ENCODE measurements at regions not wholly inside any gene's neighbourhood (a gene's known extent, or its start where the extent isn't known, plus 50 kb on each side); places are given as distances from the start of the nearest gene placed in this dataset.

DNA sequence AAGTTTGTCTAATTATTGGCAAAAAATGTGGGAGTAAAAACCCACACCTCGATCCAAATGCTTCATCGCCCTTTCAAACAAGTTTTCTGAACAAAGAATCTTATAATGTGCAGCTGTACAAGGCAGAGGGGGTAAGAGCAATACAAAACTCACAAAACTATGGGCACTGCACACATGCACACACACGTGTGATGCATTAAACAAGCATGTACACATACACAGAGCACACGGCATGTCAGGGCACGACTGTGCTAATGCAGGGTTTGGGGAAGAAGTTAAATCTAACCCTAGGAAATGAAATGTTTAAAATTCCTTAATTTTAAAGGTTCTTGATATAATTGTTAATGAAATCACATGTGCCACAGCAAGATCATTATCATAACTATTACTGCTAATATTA is 264.0 kb downstream of the SEC16B start:
- in situ Hi-C loops (cut with MboI; ENCODE audit: low sequenced_read_pairs), result no loop called here
- Histone ChIP-seq H2AK5ac (ENCODE audit: low read depth, low read length) (no peak overlapping the region), H3K9me1 (ENCODE audit: insufficient read depth, low read length) (no peaks in the 10 kb centered on the region), H3K79me1 (ENCODE audit: low read depth in 1 of 2, low read length in 2 of 2) (no peaks in the 10 kb centered on the region), H3K4me1 (ENCODE audit: control insufficient read depth, insufficient read depth, low read length) (no peaks in the 10 kb centered on the region), H3K23ac (ENCODE audit: low read depth, low read length) (no peak overlapping the region), H4K20me1 (ENCODE audit: insufficient read depth, low read length) (no peaks in the 10 kb centered on the region), H4K5ac (ENCODE audit: low read depth, low read length) (no peak overlapping the region), H2BK20ac (ENCODE audit: low read depth, low read length) (no peak overlapping the region), H3K27ac (ENCODE audit: insufficient read depth, low read length) (no peak overlapping the region), H3K56ac (ENCODE audit: extremely low read depth, insufficient read depth, low read length) (no peak overlapping the region), H2BK120ac (ENCODE audit: low read depth, low read length) (no peak overlapping the region), H4K91ac (ENCODE audit: insufficient read depth, low read depth, low read length) (no peak overlapping the region), H2BK5ac (ENCODE audit: low read depth, low read length, poor library complexity, severe bottlenecking) (no peak overlapping the region), H3K9ac (ENCODE audit: low read depth, low read length) (no peak overlapping the region), H3K18ac (ENCODE audit: low read depth, low read length) (no peak overlapping the region), H2AFZ (replicated peaks; ENCODE audit: low read length, poor library complexity) (no peak overlapping the region), H3K36me3 (ENCODE audit: control insufficient read depth, insufficient read depth, low read length) (no peaks in the 10 kb centered on the region), H3K4ac (ENCODE audit: low read depth, low read length) (no peak overlapping the region), H3K9me3 (ENCODE audit: control insufficient read depth, insufficient read depth, low read length) (no peaks in the 10 kb centered on the region), H3K4me2 (ENCODE audit: low read depth, low read length) (no peak overlapping the region), H4K8ac (ENCODE audit: low read depth in 2 of 2, low read length in 2 of 2) (no peak overlapping the region), H2AK9ac (replicated peaks; ENCODE audit: low read depth, low read length, poor library complexity) (no peak overlapping the region), H3K14ac (replicated peaks; ENCODE audit: low read depth, low read length) (no peak overlapping the region), H3K4me3 (ENCODE audit: insufficient read depth, low read depth, low read length) (no peak overlapping the region), H3K27me3 (ENCODE audit: control insufficient read depth, insufficient read depth, low read length) (no peaks in the 10 kb centered on the region), H2BK15ac (ENCODE audit: low read depth, low read length) (no peak overlapping the region)
- DNase-seq (no peak), ATAC-seq (ENCODE audit: low read depth) (no peak)
- CTCF ChIA-PET, result no interaction called here
- BruUV-seq (replicated peaks), result no TSS peak
- intact Hi-C loops (cut with micrococcal nuclease), result no loop called here
- WGBS, 2 experiments (ENCODE audit: extremely low coverage in 2 of 2, insufficient read length in 1 of 2), result no CpG with 5 or more reads among the region's 5 CpGs
- TF ChIP-seq, protein P1, sequence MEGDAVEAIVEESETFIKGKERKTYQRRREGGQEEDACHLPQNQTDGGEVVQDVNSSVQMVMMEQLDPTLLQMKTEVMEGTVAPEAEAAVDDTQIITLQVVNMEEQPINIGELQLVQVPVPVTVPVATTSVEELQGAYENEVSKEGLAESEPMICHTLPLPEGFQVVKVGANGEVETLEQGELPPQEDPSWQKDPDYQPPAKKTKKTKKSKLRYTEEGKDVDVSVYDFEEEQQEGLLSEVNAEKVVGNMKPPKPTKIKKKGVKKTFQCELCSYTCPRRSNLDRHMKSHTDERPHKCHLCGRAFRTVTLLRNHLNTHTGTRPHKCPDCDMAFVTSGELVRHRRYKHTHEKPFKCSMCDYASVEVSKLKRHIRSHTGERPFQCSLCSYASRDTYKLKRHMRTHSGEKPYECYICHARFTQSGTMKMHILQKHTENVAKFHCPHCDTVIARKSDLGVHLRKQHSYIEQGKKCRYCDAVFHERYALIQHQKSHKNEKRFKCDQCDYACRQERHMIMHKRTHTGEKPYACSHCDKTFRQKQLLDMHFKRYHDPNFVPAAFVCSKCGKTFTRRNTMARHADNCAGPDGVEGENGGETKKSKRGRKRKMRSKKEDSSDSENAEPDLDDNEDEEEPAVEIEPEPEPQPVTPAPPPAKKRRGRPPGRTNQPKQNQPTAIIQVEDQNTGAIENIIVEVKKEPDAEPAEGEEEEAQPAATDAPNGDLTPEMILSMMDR (conservative IDR thresholded peaks at IDR 0.05; ENCODE audit: low read depth, low read length), result no peak
- no peak for TF ChIP-seq CEBPB (IDR thresholded peaks at IDR 0.05; ENCODE audit: low read depth, low read length)
- TF ChIP-seq, protein P2, sequence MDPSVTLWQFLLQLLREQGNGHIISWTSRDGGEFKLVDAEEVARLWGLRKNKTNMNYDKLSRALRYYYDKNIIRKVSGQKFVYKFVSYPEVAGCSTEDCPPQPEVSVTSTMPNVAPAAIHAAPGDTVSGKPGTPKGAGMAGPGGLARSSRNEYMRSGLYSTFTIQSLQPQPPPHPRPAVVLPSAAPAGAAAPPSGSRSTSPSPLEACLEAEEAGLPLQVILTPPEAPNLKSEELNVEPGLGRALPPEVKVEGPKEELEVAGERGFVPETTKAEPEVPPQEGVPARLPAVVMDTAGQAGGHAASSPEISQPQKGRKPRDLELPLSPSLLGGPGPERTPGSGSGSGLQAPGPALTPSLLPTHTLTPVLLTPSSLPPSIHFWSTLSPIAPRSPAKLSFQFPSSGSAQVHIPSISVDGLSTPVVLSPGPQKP (IDR thresholded peaks at IDR 0.05; ENCODE audit: borderline replicate concordance, low read depth, low read length), result no peak
- TF ChIP-seq BHLHE40 (IDR thresholded peaks at IDR 0.05; ENCODE audit: low read depth, low read length), result no peak
- no peak for TF ChIP-seq SMC3 (IDR thresholded peaks at IDR 0.05; ENCODE audit: low read depth, low read length)
- TF ChIP-seq CHD1 (IDR thresholded peaks at IDR 0.05; ENCODE audit: low read depth, low read length), result no peak
- no peak for TF ChIP-seq RCOR1 (IDR thresholded peaks at IDR 0.05; ENCODE audit: insufficient replicate concordance, low read length)
- no peak for TF ChIP-seq USF2 (IDR thresholded peaks at IDR 0.05; ENCODE audit: low read depth, low read length)
- no peak for TF ChIP-seq NFE2L2 (IDR thresholded peaks at IDR 0.05; ENCODE audit: low read depth, low read length)
- no peak for TF ChIP-seq MAZ (IDR thresholded peaks at IDR 0.05; ENCODE audit: borderline replicate concordance, low read depth, low read length)
- no peak for TF ChIP-seq RFX5 (IDR thresholded peaks at IDR 0.05; ENCODE audit: low read depth, low read length)
- no peak for TF ChIP-seq FOS (IDR thresholded peaks at IDR 0.05; ENCODE audit: low read depth, low read length)
- TF ChIP-seq POLR2A (IDR thresholded peaks at IDR 0.05; ENCODE audit: low read depth, low read length), result no peak
- POLR2A ChIA-PET (ENCODE audit: unreplicated experiment), result no interaction called here
- dilution Hi-C loops (cut with HindIII; ENCODE audit: low sequenced_read_pairs, unreplicated experiment), result no loop called here
